ENCODE measurements at regions not wholly inside any gene's neighbourhood (a gene's known extent, or its start where the extent isn't known, plus 50 kb on each side); places are given as distances from the start of the nearest gene placed in this dataset.

DNA sequence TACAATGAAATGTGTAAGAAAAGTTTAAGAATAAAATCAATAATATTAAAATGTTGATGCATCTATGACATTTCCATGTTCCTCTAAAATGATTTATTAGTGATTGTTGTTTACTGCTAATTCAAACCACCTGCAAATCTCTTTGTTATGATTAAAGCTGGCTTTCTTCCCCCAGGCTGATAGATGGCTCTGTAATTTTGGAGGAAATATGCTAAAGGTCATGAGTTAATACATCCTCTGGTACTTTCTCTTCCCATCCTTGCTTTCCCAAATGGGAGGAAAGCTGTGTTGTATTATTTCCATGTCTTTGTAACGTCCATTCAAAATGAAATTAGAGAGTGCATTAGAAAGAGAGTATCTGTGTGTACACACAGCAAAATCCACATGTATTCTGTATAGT, 139.5 kb upstream of the TMCO5A start:
- no peak for DNase-seq

DNA sequence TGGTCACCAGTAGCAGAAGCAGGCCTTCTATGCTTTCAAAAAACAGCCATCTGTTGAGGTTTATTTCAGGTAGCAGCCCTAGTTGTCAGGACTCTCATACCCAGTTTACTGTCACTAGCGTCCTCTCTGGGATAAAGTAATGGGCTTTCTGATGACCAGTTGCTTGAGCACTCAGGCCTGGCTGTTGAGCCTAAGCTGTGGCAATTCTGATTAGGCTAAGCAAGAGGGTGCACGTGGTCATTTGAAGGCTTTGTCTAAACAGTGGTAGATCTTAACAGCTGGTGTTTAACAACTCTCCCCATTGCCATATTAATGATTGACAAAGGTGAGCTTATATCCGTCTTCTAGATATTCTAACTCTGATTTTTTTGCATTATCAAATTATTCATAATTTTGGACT, 132.9 kb upstream of the TMCO5A start:
- DNase-seq, result no peak

DNA sequence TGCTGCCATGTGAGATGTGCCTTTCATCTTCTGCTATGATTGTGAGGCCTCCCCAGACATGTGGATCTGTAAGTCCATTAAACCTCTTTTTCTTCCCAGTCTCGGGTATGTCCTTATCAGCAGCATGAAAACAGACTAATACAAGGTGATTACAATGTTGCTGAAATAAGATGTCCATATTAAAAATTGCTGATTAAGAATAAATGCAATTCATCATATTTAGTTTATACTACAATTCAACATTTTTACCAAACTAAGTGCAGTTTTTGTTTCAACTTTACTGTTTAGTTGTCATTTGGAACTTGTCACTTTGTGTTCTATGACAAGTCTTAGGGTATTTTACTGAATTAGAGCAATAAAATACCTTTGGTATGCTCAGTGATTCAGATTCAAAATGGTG, 127.6 kb upstream of the TMCO5A start:
- no peak for DNase-seq

DNA sequence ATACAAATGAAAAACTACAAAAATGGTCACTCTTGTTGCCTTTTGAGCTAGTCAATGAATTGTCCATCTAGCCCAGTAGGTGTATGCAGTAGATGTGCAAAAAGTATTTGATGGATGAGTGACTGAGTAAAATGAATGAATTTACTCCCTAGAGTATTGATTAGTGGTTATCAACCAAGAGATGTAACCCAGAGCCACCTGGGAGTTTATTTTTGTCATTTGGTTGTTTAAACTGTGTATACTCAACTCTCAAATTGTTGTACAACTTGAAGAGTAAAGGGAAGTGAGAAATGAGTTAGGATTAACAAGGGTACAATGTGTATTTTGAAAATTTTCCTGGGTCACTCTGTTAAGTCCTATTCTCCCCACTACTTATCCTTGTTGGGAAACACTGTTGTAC, 124.1 kb upstream of the TMCO5A start:
- no peak for DNase-seq

DNA sequence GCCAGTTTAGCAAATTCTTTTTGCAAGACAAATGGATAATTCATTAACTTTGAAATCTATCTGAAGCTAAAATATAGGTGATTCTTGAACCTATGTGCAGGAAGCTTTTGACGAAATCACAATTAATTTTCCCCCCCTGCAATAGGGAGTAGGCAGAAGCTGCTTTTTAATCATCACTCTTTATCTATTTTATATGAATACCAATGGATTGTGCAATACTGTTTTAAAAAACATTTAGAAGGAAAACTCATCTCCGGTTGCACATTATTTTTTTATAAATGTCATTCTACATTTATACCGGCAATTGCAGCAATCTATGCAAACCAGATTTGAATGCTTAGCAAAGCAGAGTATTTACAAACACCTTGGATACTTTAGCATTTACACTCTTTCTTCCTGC, 121.1 kb upstream of the TMCO5A start:
- no peak for DNase-seq

DNA sequence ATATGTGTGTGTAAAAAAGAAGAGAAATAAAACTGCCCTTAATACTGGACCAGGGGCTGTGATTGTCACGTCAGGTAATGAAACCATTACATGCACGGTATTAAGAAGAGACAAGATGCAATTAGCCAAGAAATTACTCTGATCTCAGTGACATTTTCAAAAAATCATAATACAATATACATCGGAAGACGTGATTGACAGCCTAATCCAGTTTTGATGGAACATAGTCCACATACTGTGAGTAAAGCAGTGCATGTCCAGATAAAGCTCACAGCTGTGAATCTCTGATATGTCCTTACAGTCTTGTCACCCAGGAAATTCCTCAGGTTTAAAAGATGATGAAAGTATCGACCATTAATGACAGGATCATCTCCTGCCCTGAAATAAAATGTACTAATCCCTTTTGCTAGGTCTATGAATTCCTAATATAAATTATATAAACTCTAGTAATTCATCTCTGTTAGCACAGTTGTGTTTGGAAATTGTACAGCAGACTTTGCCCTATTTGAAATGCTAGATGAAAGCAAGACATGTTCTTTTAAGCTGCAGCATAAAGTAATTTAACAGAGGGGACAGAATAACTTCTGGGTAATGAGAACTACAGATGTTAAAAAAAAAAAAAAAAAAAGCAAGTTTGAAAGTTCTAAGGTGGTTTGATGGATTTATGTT, 119.5 kb upstream of the TMCO5A start:
- DNase-seq, result no peak

DNA sequence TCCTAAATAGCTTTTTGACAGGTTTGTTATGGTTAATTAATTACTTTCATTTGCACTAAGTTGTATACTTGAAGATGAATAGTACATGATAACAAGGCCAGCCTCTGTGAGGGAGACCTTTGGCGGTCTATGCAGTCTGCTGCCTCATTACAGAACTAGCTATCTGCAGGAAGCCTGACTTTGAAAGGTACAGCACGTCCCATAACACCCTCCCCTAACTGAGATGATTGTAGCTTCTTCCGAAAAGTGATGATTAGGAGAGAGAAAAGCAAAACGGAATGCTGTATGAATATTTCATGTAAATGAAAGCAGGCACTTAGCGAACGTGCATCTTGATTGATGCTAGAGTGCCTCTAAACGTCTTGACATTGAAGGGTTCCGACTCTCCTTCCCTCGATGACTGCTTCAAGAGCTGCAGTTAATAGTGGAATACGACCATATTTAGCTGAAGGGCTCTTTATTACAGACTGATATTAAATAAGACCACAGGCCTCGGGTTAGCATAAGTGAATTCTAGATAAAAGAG, 116.2 kb upstream of the TMCO5A start:
- DNase-seq, result no peak

GRCh38 chr15:37819191-37819590, 115.2 kb upstream of the TMCO5A start:
- DNase-seq, result no peak

- DNase-seq, result no peak
Observed at GRCh38 chr15:37820380-37821128, 113.9 kb upstream of the TMCO5A start.

DNA sequence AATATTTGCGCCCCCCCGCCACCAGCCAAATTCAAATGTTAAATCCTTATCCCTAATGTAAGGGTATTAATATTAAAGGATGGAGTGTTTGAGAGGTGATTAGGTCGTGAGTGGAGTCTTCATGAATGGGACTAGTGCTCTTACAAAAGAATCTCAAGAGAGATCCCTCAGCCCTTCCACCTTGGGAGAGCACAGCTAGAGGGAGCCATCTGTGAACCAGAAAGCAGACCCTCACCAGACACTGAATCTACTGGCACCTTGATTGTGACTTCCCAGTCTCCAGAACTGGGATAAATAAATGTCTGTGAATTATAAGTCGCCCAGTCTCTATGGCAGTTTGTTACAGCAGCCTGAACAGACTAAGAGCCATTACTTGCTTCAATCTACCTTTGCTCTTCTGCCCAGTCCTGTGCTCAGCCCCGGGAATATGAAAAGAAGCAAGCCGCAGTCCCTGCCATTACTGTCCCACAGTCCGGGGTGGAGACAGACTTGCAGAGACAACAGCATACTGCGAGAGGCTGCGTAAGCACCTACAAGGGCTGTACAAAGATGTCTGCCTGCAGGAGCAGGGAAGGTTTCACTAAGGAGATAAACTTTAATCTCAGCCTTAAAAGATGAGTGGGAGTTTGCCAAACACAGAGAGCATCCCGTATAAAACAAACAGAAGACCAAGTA, 110.7 kb upstream of the TMCO5A start:
- DNase-seq, result no peak

DNA sequence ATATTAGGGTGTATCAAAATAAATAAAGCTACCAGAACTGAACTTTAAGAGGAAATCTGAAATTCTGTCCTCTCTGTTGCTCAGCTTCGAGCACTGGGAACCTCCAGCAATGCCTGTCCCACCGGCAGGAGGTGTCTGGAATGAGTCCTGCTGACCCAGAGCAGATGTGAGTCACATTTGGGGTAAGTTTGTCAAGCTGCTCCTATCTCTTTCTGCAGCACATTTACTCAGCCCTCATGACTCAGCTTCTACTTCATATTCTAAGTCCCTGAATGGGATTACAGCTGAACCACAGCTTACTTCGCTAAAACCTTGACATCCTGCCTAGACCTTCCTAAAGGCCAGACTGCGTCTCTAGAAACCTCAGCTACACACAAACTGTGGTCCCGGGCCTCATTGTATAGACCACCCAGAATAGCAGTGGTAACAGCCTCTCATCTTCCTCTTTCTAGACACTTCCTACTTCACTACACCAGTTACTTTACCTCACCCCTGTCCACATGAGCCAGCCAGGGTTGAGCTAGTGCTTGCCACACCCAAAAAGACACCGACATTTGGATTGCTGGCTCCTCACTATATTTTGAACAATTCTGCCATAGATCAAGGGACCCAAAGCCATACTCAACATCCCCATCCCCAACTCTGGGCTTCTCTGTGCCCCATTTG, 109.6 kb upstream of the TMCO5A start:
- DNase-seq, result no peak

DNA sequence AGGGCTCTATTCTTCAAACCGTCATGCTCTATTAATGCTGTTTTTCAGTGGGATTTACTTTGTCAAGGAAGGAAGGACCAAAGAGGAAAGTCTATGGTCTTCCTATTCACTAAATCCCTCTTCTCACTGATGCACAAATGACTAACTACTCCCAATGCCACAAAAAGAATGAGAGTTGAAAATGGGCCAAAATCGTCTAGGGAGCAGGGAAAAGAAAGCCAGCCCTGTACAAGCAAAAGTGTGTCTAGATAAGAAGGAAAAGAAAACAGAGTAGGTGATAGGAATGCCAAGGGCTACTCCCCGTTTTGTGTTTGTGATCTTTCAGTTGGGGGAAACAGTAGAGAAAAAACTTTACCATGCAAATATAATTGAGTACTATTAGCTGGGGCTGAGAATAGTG, 97.2 kb upstream of the TMCO5A start:
- DNase-seq, result no peak

GRCh38 chr15:37847776-37848175, 86.7 kb upstream of the TMCO5A start:
- no peak for DNase-seq

GRCh38 chr15:37856109-37856508, 78.3 kb upstream of the TMCO5A start:
- DNase-seq, result no peak

GRCh38 chr15:37860896-37861295, 73.5 kb upstream of the TMCO5A start:
- no peak for DNase-seq

DNA sequence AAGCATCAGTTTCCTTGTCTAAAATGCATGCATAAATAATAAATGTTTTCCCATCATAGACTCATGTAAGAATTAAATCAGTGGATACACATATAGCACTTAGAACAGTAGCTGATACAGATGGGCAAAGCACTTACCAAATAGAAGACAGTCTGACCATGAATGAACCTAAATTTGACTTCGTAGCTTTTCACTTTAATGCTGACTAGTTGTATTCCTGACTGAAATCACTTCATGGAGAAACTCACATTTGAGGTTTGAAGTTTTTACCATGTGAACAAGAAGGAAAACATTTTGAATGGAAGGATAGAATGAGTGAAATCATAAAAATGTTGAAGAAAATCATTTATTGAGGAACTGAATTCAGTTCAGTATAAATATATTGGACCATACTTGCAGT, 68.8 kb upstream of the TMCO5A start:
- no peak for DNase-seq

DNA sequence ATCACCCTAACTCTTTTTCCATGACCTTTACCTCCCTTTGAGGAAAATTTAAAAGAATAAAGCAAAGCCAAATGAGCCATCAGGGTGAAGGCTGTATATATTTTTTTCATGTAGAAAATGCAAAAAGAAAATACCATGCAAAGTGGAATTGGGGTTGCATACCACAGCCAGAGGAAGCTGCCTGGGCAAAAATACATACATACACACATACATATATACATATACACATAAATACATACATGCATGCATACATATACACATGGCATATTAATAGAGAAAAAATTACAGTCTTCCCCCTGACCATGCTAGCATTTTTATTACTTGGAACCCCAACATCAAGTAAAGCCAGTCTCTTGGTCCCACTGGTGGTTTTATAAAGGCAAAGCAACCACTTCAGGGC, 63.7 kb upstream of the TMCO5A start:
- no peak for DNase-seq

GRCh38 chr15:37872661-37873060, 61.8 kb upstream of the TMCO5A start:
- DNase-seq, result no peak

GRCh38 chr15:37873336-37873735, 61.1 kb upstream of the TMCO5A start:
- DNase-seq, result no peak

- DNase-seq, result no peak
Observed at GRCh38 chr15:37876900-37877299, 57.5 kb upstream of the TMCO5A start.

- no peak for DNase-seq
Observed at GRCh38 chr15:37877851-37878741, 56.3 kb upstream of the TMCO5A start.

All from NCI-H1105 (cell line).